ENCODE measurements at regions not wholly inside any gene's neighbourhood (a gene's known extent, or its start where the extent isn't known, plus 50 kb on each side); places are given as distances from the start of the nearest gene placed in this dataset.
A peak's percentile ranks its signal among the peaks of the same experiment; 100 is the strongest.

DNA sequence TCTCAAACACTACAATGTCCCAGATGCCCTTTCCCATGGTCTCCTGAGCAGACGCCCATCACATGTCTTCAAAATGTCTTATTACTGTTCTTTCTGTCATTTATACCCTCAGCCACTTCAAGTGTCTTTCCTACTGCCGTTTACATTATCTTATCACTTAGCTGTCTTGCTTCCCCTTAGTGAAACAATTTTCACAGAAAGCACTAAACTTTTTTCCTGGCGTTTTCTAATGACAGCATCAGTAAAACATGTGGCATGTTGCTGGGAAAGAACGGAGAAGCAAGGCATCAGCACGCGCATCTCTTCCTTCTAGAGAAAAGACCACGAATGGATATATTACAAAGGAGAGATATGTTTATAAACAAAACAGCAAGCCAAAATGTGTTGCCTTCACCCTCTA lies 189.7 kb upstream of the SLIT2 start:
- no peaks in the 10 kb centered on the region for H3K79me2 ChIP-seq (ENCODE audit: control insufficient read depth, insufficient read depth, low read length)
- FAIRE-seq, result no peak
- no peaks in the 10 kb centered on the region for H3K4me1 ChIP-seq (ENCODE audit: control insufficient read depth, extremely low read depth, insufficient read depth, low read length)
- H4K20me1 ChIP-seq (replicated peaks; ENCODE audit: control insufficient read depth, extremely low read depth, insufficient read depth, low read length), result no peaks in the 10 kb centered on the region
- H3K9ac ChIP-seq (replicated peaks; ENCODE audit: extremely low read depth, insufficient read depth, low read length), result no peak overlapping the region
- no peaks in the 10 kb centered on the region for H3K9me1 ChIP-seq (replicated peaks; ENCODE audit: control insufficient read depth, extremely low read depth, insufficient read depth, low read length)
- no peak overlapping the region for H3K27ac ChIP-seq (ENCODE audit: insufficient read depth, low read depth, low read length)
- H3K27me3 ChIP-seq (ENCODE audit: control insufficient read depth in 2 of 2, insufficient read depth in 2 of 2, low read length in 2 of 2), result no peaks in the 10 kb centered on the region
- DNase-seq (ENCODE audit: low read depth, low spot score), result no peak
- dilution Hi-C loops (cut with MboI; ENCODE audit: extremely low pct_ligation_motif_present, low sequenced_read_pairs), result no loop called here
- TF ChIP-seq FOS (IDR thresholded peaks at IDR 0.05; ENCODE audit: borderline replicate concordance, insufficient read depth, low read length), result no peak
- BruUV-seq (replicated peaks), result no TSS peak
- no peak overlapping the region for H3K4me2 ChIP-seq (ENCODE audit: insufficient read depth, low read length)
- no peak overlapping the region for H3K4me3 ChIP-seq (replicated peaks in 1 of 3; ENCODE audit: insufficient read depth in 1 of 3, low read depth in 1 of 3, low read length in 3 of 3)
- intact Hi-C loops (cut with micrococcal nuclease), result no loop called here
- no peaks in the 10 kb centered on the region for H3K9me3 ChIP-seq (replicated peaks; ENCODE audit: control insufficient read depth, insufficient read depth, low read length)
- no peaks in the 10 kb centered on the region for H3K36me3 ChIP-seq (ENCODE audit: control insufficient read depth in 2 of 2, extremely low read depth in 1 of 2, insufficient read depth in 2 of 2, low read length in 2 of 2)
- H2AFZ ChIP-seq (ENCODE audit: low read depth, low read length), result peak overlapping the region; percentile 16
- CTCF ChIA-PET, result no interaction called here
- POLR2A ChIA-PET, result no interaction called here

DNA sequence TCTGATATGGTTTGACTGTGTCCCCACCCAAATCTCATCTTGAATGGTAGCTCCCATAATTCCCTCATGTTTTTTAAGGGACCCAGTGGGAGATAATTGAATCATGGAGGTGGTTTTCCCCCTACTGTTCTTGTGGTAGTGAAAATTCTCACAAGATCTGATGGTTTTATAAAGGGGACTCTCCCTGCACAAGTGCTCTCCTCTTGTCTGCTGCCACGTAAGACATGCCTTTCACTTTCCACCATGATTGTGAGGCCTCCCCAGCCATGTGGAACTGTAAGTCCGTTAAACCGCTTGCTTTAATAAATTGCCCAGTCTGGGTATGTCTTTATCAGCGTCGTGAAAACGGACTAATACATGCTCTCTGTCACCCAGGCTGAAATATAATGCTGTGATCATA lies 200.9 kb upstream of the SLIT2 start:
- CTCF ChIA-PET, result no interaction called here
- no peaks in the 10 kb centered on the region for H3K27me3 ChIP-seq (ENCODE audit: control insufficient read depth in 2 of 2, insufficient read depth in 2 of 2, low read length in 2 of 2)
- FAIRE-seq, result no peak
- intact Hi-C loops (cut with micrococcal nuclease) (no loop called here), dilution Hi-C loops (cut with MboI; ENCODE audit: extremely low pct_ligation_motif_present, low sequenced_read_pairs) (no loop called here)
- H3K9me1 ChIP-seq (replicated peaks; ENCODE audit: control insufficient read depth, extremely low read depth, insufficient read depth, low read length), result no peaks in the 10 kb centered on the region
- no peak overlapping the region for H2AFZ ChIP-seq (ENCODE audit: low read depth, low read length)
- H3K79me2 ChIP-seq (ENCODE audit: control insufficient read depth, insufficient read depth, low read length), result no peaks in the 10 kb centered on the region
- POLR2A ChIA-PET, result no interaction called here
- TF ChIP-seq MYC (IDR thresholded peaks at IDR 0.05; ENCODE audit: low read depth, low read length) (no peak), GATA2 (IDR thresholded peaks at IDR 0.05; ENCODE audit: insufficient read depth, insufficient read length, low read depth, low read length) (no peak), EZH2 (IDR thresholded peaks at IDR 0.05; ENCODE audit: borderline replicate concordance, low read depth, low read length, severe bottlenecking) (no peak)
- TF ChIP-seq, protein P1, sequence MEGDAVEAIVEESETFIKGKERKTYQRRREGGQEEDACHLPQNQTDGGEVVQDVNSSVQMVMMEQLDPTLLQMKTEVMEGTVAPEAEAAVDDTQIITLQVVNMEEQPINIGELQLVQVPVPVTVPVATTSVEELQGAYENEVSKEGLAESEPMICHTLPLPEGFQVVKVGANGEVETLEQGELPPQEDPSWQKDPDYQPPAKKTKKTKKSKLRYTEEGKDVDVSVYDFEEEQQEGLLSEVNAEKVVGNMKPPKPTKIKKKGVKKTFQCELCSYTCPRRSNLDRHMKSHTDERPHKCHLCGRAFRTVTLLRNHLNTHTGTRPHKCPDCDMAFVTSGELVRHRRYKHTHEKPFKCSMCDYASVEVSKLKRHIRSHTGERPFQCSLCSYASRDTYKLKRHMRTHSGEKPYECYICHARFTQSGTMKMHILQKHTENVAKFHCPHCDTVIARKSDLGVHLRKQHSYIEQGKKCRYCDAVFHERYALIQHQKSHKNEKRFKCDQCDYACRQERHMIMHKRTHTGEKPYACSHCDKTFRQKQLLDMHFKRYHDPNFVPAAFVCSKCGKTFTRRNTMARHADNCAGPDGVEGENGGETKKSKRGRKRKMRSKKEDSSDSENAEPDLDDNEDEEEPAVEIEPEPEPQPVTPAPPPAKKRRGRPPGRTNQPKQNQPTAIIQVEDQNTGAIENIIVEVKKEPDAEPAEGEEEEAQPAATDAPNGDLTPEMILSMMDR (IDR thresholded peaks at IDR 0.05; ENCODE audit: extremely low read depth in 1 of 2, insufficient read depth in 1 of 2, low read depth in 1 of 2, low read length in 2 of 2), result no peak
- TF ChIP-seq, protein P2, sequence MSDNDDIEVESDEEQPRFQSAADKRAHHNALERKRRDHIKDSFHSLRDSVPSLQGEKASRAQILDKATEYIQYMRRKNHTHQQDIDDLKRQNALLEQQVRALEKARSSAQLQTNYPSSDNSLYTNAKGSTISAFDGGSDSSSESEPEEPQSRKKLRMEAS (IDR thresholded peaks at IDR 0.05; ENCODE audit: insufficient read depth, insufficient read length), result no peak
- no peaks in the 10 kb centered on the region for H3K9me3 ChIP-seq (replicated peaks; ENCODE audit: control insufficient read depth, insufficient read depth, low read length)
- H3K9ac ChIP-seq (replicated peaks; ENCODE audit: extremely low read depth, insufficient read depth, low read length), result no peak overlapping the region
- H3K4me1 ChIP-seq (ENCODE audit: control insufficient read depth, extremely low read depth, insufficient read depth, low read length), result no peaks in the 10 kb centered on the region
- H3K4me2 ChIP-seq (ENCODE audit: insufficient read depth, low read length), result no peak overlapping the region
- no peak overlapping the region for H3K4me3 ChIP-seq (replicated peaks in 1 of 3; ENCODE audit: insufficient read depth in 1 of 3, low read depth in 1 of 3, low read length in 3 of 3)
- no peak for DNase-seq (ENCODE audit: low read depth, low spot score)
- no peak overlapping the region for H3K27ac ChIP-seq (ENCODE audit: insufficient read depth, low read depth, low read length)
- no peaks in the 10 kb centered on the region for H3K36me3 ChIP-seq (ENCODE audit: control insufficient read depth in 2 of 2, extremely low read depth in 1 of 2, insufficient read depth in 2 of 2, low read length in 2 of 2)
- BruUV-seq (replicated peaks), result no TSS peak
- no peaks in the 10 kb centered on the region for H4K20me1 ChIP-seq (replicated peaks; ENCODE audit: control insufficient read depth, extremely low read depth, insufficient read depth, low read length)

Data from endothelial cell of umbilical vein (primary cell).